HCT116 (cell line): ENCODE measurements at regions not wholly inside any gene's neighbourhood (a gene's known extent, or its start where the extent isn't known, plus 50 kb on each side); places are given as distances from the start of the nearest gene placed in this dataset.

Experiments used
- ATAC-seq: fragments of 200-7000 bp; cut with Tn5 transposase; 2 replicates; pipeline ENCODE4 v1.9.1; 2020; ENCODE audit warnings: mild to moderate bottlenecking, moderate library complexity
- BruUV-seq: library from RNA; stranded (reverse); fragments of 400-500 nt; replicated peaks from 2 replicates; lab custom pipeline; 2021; lab: Mats Ljungman, UMichigan
- CTCF ChIA-PET: fragments of 300-600 bp; sonication (Branson Sonifier 250); formaldehyde crosslinking; loops from one replicate; lab custom pipeline; 2021; ENCODE audit warnings: antibody characterized with exemption; lab: Charles Lee
- POLR2A ChIA-PET: fragments of 300-600, 350-600 bp; sonication (Branson Sonifier 250); formaldehyde crosslinking; loops from one replicate; lab custom pipeline; 2021; ENCODE audit warnings: antibody characterized with exemption; lab: Charles Lee
- RAD21 ChIA-PET, 2 experiments: fragments of 300-600 bp; sonication (Branson Sonifier 250); formaldehyde crosslinking; loops; one replicate each; lab custom pipeline; 2023; ENCODE audit warnings: low total read pairs in 2 of 2; ENCODE audit not compliant: uncharacterized antibody in 2 of 2, unreplicated experiment in 2 of 2, low non-redundant PET in 1 of 2; lab: Charles Lee
- DNase-seq: peaks from one replicate; pipeline ENCODE4 v3.0.0-alpha.2; 2010; ENCODE audit warnings: low read depth, low spot score
- H2AFZ ChIP-seq: fragments of 200-600 bp; shearing (Covaris generic), sonication (generic); 2 replicates; pipeline ENCODE4 v1.6.1; 2017; ENCODE audit warnings: low read depth, mixed run types, mixed read lengths, antibody characterized with exemption, low read length; ENCODE audit not compliant: poor library complexity, severe bottlenecking
- H3K27ac ChIP-seq: 2 replicates; pipeline ENCODE4 v1.5.1; 2012; ENCODE audit warnings: low read depth, low read length
- H3K27me3 ChIP-seq: fragments of 200-600 bp; sonication (generic); 2 replicates; pipeline ENCODE4 v1.6.1; 2016; ENCODE audit warnings: mixed run types, low read length, mixed read lengths; ENCODE audit not compliant: insufficient read depth
- H3K36me3 ChIP-seq, 2 experiments: fragments of 200-500 bp in 1 of 2; fragments of 200-600 bp in 1 of 2; sonication (Bioruptor generic) in 1 of 2; sonication (generic) in 1 of 2; 2 replicates each; pipeline versions ENCODE4 v1.5.1 to v1.6.1; 2014 to 2016; ENCODE audit warnings: low read length in 2 of 2, inconsistent platforms in 1 of 2, mixed read lengths in 1 of 2, mixed run types in 1 of 2; ENCODE audit not compliant: insufficient read depth in 2 of 2, control insufficient read depth in 1 of 2
- H3K4me1 ChIP-seq, 2 experiments: fragments of 200-600 bp in 1 of 2; sonication (generic) in 1 of 2; 2 replicates each; pipeline versions ENCODE4 v1.5.1 to v1.6.1; 2012 to 2017; ENCODE audit warnings: low read length in 2 of 2, inconsistent platforms in 1 of 2, mild to moderate bottlenecking in 1 of 2, mixed read lengths in 1 of 2, mixed run types in 1 of 2, moderate library complexity in 1 of 2; ENCODE audit not compliant: insufficient read depth in 2 of 2, control insufficient read depth in 1 of 2
- H3K4me2 ChIP-seq: fragments of 200-600 bp; sonication (generic); 2 replicates; pipeline ENCODE4 v1.6.1; 2017; ENCODE audit warnings: mixed run types, low read length, mixed read lengths
- H3K4me3 ChIP-seq, 2 experiments: fragments of 200-600 bp in 1 of 2; sonication (generic) in 1 of 2; replicated peaks in 1 of 2; 2 replicates each; pipeline ENCODE4 v1.5.1; 2011 to 2016; ENCODE audit warnings: low read length in 2 of 2, control low read depth in 1 of 2, low read depth in 1 of 2, mild to moderate bottlenecking in 1 of 2, mixed read lengths in 1 of 2, mixed run types in 1 of 2
- H3K79me2 ChIP-seq: fragments of 200-600 bp; sonication (generic); 2 replicates; pipeline ENCODE4 v1.6.1; 2017; ENCODE audit warnings: mild to moderate bottlenecking, mixed run types, low read length, moderate library complexity, mixed read lengths; ENCODE audit not compliant: insufficient read depth
- H3K9ac ChIP-seq: fragments of 200-600 bp; sonication (generic); 2 replicates; pipeline ENCODE4 v1.6.1; 2016; ENCODE audit warnings: low read length, mixed read lengths
- H3K9me2 ChIP-seq: fragments of 200-600 bp; sonication (generic), shearing (Covaris generic); 2 replicates; pipeline ENCODE4 v1.6.1; 2017; ENCODE audit warnings: mixed run types, mild to moderate bottlenecking, moderate library complexity; ENCODE audit not compliant: insufficient read depth
- H3K9me3 ChIP-seq, 2 experiments: fragments of 200-500 bp in 1 of 2; fragments of 200-600 bp in 1 of 2; sonication (Bioruptor generic) in 1 of 2; sonication (generic) in 1 of 2; 2 replicates each; pipeline ENCODE4 v1.6.1; 2014 to 2017; ENCODE audit warnings: low read length in 2 of 2, mixed read lengths in 2 of 2, inconsistent platforms in 1 of 2, low read depth in 1 of 2, mild to moderate bottlenecking in 1 of 2, mixed run types in 1 of 2, moderate library complexity in 1 of 2; ENCODE audit not compliant: control insufficient read depth in 1 of 2, insufficient read depth in 1 of 2
- H4K20me1 ChIP-seq: fragments of 200-600 bp; sonication (generic), shearing (Covaris generic); 2 replicates; pipeline ENCODE4 v1.6.1; 2017; ENCODE audit warnings: mixed run types, mild to moderate bottlenecking, moderate library complexity; ENCODE audit not compliant: insufficient read depth
- CEBPB ChIP-seq: IDR thresholded peaks from 2 replicates; pipeline ENCODE4 v1.6.1; 2012; ENCODE audit warnings: low read depth
- CTCF ChIP-seq, 3 experiments: fragments of 200-600 bp in 1 of 3; sonication (generic) in 1 of 3; IDR thresholded peaks in 2 of 3; conservative IDR thresholded peaks in 1 of 3; 2 replicates each; pipeline ENCODE4 v1.5.1; 2012 to 2017; ENCODE audit warnings: low read depth in 2 of 3, low read length in 2 of 3, antibody characterized with exemption in 1 of 3, borderline replicate concordance in 1 of 3, control low read depth in 1 of 3, mild to moderate bottlenecking in 1 of 3, mixed read lengths in 1 of 3, mixed run types in 1 of 3, moderate library complexity in 1 of 3; ENCODE audit not compliant: insufficient read depth in 1 of 3
- RAD21 ChIP-seq: IDR thresholded peaks from 2 replicates; pipeline ENCODE4 v1.6.1; 2012; ENCODE audit warnings: low read depth, mild to moderate bottlenecking
- SP1 ChIP-seq: IDR thresholded peaks from 2 replicates; pipeline ENCODE4 v1.6.1; 2012; ENCODE audit warnings: low read depth
- SRF ChIP-seq: IDR thresholded peaks from 2 replicates; pipeline ENCODE4 v1.6.1; 2012; ENCODE audit warnings: low read depth
- intact Hi-C: fragments of 100-400 bp; cut with micrococcal nuclease; formaldehyde crosslinking; loops from 2 replicates; pipeline ENCODE4 v1.10.0; 2022

- RAD21 ChIA-PET, result no interaction called here
- Histone ChIP-seq H2AFZ (no peak overlapping the region), H3K36me3 (no peaks in the 10 kb centered on the region), H3K27ac (no peak overlapping the region), H4K20me1 (no peaks in the 10 kb centered on the region), H3K9me2 (no peaks in the 10 kb centered on the region), H3K9me3 (peaks cover 7 to 17% of the 10 kb centered on the region in 2 experiments; a peak in 2 of 4 replicates), H3K4me3 (no peak overlapping the region), H3K4me2 (no peak overlapping the region), H3K27me3 (no peaks in the 10 kb centered on the region), H3K79me2 (no peaks in the 10 kb centered on the region), H3K9ac (no peak overlapping the region), H3K4me1 (no peaks in the 10 kb centered on the region)
- CTCF ChIA-PET, result no interaction called here
- no TSS peak for BruUV-seq
- POLR2A ChIA-PET, result no interaction called here
- ATAC-seq (no peak), DNase-seq (no peak)
- intact Hi-C loops, result no loop called here
- TF ChIP-seq RAD21, result no peak
- peak in 1 of 3 experiments; percentile 23; a peak in 1 of 6 replicates for TF ChIP-seq CTCF (IDR thresholded peaks at IDR 0.05 in 2 of 3, conservative IDR thresholded peaks at IDR 0.05 in 1 of 3; ENCODE audit: borderline replicate concordance in 1 of 3, insufficient read depth in 1 of 3, low read depth in 2 of 3, low read length in 2 of 3)
Observed at GRCh38 chr6:50655848-50656453, 57.4 kb upstream of the TFAP2D start.

- Histone ChIP-seq H3K79me2 (no peaks in the 10 kb centered on the region), H3K36me3 (no peaks in the 10 kb centered on the region)
- no peak for TF ChIP-seq CEBPB
- TF ChIP-seq SP1, result no peak
- TF ChIP-seq CTCF (IDR thresholded peaks at IDR 0.05 in 2 of 3, conservative IDR thresholded peaks at IDR 0.05 in 1 of 3; ENCODE audit: borderline replicate concordance in 1 of 3, insufficient read depth in 1 of 3, low read depth in 2 of 3, low read length in 2 of 3), result no peak
- TF ChIP-seq SRF, result no peak
- TF ChIP-seq, all 23 proteins: peak for 0
- Histone ChIP-seq H3K9me3 (peaks cover 3 to 18% of the 10 kb centered on the region in 2 experiments; a peak in 2 of 4 replicates), H4K20me1 (no peaks in the 10 kb centered on the region), H3K27ac (no peak overlapping the region), H3K9me2 (no peaks in the 10 kb centered on the region), H3K27me3 (no peaks in the 10 kb centered on the region), H3K4me2 (no peak overlapping the region), H3K4me3 (no peak overlapping the region), H2AFZ (no peak overlapping the region), H3K9ac (no peak overlapping the region), H3K4me1 (no peaks in the 10 kb centered on the region)
- no TSS peak for BruUV-seq
- RAD21 ChIA-PET, result no interaction called here
- POLR2A ChIA-PET, result no interaction called here
- intact Hi-C loops, result no loop called here
- ATAC-seq, result no peak
- no peak for DNase-seq
- CTCF ChIA-PET, result no interaction called here
Observed at GRCh38 chr6:50657513-50657912, 55.8 kb upstream of the TFAP2D start.
